ENCODE measurements at regions not wholly inside any gene's neighbourhood (a gene's known extent, or its start where the extent isn't known, plus 50 kb on each side); places are given as distances from the start of the nearest gene placed in this dataset.

- TF ChIP-seq CTCF (IDR thresholded peaks at IDR 0.05; ENCODE audit: insufficient read depth, low read length, poor library complexity, severe bottlenecking) = no peak
- TF ChIP-seq EZH2phosphoT487 (conservative IDR thresholded peaks at IDR 0.05; ENCODE audit: low read length) = no peak
These were observed 411.7 kb downstream of the SH3GL2 start for GRCh38 chr9:17990602-17991001.

Data from SU-DHL-6 (cell line).